ENCODE measurements at regions not wholly inside any gene's neighbourhood (a gene's known extent, or its start where the extent isn't known, plus 50 kb on each side); places are given as distances from the start of the nearest gene placed in this dataset.
"Not testable (repeated sequence)": the region's sequence is repeated elsewhere in the genome, so short reads cannot be mapped to it uniquely, and the experiment has no call there.

GRCh38 chr12:124648710-124649384 lies 81.4 kb upstream of the NCOR2 start:
- DNase-seq, result no peak

DNA sequence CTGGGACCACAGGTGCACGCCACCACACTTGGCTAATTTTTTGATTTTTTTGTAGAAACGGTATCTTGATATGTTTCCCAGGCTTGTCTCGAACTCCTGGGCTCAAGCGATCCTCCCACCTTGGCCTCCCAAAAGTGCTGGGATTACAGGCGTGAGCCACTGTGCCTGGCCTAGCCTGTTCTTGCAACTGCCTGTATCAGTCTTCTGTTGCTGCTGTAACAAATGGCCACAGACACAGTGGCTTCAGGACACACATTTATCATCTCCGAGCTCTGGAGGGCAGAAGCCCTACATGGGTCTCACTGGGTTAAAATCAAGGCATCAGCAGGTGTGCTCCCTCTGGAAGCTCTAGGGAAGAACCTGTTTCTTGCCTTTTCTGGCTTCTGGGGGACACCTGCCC lies 79.9 kb upstream of the NCOR2 start:
- no peak for DNase-seq

GRCh38 chr12:124646385-124647230 lies 79.2 kb upstream of the NCOR2 start:
- DNase-seq, result no peak

DNA sequence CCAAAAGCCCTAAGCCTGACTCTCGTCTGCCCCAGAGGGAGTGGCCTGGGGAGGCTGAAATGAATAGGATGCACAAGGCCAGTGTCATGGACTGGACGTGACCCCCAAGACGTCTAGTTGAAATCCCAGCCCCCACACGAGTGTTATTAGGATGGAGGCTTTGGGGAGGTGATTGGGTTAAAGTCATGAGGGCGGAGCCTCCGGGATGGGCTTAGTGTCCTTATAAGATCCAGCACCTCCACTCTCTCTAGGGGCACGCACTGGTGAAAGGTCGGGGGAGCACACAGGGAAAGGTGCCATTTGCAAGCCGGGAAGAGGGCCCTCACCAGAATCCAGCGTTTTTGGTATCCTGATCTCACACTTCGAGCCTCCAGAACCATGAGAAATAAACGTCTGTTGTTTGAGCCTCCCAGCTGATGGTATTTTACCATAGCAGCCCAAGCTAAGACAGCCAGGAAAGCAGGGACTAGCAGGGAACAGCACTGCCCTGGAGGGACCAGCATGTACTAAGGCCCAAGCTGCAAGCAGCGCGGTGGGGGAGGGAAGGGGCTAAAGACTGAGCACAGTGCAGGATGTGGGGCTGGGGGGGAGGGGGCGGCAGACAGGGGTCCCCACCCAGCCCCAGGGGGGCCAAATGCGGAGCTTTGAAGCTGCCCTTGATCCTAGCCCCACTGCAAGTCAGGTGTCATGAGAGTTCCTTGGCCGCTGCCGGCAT lies 78.3 kb upstream of the NCOR2 start:
- DNase-seq, result no peak

- not testable (repeated sequence) for DNase-seq
Observed at GRCh38 chr12:124643768-124644167, 76.4 kb upstream of the NCOR2 start.

- no peak for DNase-seq
Observed at GRCh38 chr12:124642105-124642504, 74.7 kb upstream of the NCOR2 start.

- no peak for DNase-seq
Observed at GRCh38 chr12:124641591-124641990, 74.2 kb upstream of the NCOR2 start.

DNA sequence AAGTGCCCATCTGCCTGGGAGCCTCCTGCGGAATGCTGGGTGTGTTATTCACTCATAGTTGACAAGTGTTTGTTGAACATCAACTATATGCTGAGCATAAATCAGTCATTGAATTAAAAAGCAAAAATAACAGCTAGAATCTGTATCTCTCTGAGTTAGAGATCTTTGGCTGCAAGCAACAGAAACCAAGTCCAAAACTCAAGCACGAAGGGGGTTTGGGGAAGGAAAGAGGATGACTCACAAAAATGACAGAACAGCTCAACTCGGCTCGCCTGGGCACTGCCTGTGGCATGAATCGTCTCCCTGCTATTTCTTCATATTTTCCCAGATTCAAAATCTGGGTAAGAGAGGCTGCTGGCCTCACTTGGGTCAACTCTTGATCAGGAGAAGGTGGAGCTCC lies 72.6 kb upstream of the NCOR2 start:
- DNase-seq, result peak; percentile 77

DNA sequence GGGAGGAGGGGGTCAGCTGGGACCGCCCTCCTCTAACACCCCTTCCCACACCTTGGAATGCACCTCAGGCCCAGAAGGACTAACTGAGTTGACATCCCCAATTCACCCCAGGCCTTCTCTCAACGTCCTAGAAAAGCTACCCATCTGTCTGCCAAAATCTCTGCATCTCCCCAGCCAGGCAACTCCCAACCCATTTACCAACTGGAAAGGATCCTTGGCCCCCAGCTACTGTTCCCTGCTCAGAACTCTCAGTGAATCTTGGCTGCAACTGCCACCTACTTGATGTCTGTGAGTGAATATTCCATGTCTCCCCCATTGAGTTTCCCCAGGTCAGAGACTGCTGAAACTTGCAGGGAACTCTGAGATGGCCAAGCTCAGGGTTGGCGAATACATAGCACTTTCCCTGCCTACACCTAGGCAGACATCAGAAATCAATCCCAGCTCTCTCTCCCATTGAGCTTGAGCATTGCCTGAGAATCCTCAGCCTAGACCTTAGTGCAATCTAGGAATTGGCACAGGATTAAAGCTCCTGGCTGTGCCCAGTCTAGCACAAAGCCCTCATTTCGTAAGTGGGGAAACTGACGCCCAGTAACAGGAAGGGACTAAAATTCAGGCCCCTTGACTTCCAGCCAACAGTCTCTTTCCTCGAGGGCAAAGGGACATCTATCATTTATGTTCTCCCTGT lies 71.9 kb upstream of the NCOR2 start:
- DNase-seq, result peak; percentile 68

GRCh38 chr12:124637581-124637981 lies 70.2 kb upstream of the NCOR2 start:
- DNase-seq, result no peak

GRCh38 chr12:124637163-124637562 lies 69.8 kb upstream of the NCOR2 start:
- no peak for DNase-seq

- peak; percentile 45 for DNase-seq
Observed at GRCh38 chr12:124636138-124636978, 68.9 kb upstream of the NCOR2 start.

GRCh38 chr12:124635316-124635715 lies 67.9 kb upstream of the NCOR2 start:
- no peak for DNase-seq

DNA sequence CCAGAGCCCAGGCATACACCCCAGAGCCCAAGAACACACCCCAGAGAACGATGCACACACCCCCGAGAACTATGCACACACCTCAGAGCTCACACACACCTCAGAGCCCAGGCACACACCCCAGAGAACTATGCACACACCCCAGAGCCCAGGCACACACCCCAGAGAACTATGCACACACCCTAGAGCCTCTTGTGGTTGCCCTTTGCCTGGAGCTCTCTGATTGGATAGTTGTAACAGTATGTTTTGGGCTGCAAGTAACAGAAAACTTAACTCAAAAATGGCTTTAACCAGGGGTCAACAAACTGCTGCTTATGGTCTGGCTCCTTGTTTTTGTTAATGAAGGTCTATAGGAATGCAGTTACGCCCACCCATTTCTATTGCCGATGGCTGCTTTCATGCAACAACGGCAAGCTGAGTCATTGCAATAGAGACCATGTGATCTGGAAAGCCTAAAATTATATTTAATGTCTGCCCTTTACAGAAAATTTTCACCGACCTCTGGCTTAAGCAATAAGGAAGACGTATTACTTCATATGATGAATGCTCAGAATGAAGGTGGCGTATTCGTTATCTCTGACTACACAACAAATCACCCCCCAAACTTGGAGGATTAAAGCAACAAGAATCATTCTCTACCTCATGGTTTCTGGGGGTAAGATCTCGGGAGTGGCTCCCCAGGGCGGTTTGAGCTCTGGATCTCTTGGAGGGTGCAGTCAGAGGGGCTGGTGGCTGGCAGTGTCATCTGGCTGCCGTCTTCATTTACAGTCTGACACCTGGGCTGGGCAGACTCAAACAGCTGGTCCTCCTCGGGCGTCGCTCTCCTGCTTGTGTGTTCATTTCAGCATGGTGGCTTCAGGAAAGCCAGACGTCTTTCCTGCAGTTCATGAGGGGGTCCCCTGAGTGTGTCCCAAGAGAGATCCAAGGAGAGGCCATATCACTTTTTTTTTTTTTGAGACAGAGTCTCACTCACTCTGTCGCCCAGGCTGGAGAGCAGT lies 66.3 kb upstream of the NCOR2 start:
- no peak for DNase-seq

DNA sequence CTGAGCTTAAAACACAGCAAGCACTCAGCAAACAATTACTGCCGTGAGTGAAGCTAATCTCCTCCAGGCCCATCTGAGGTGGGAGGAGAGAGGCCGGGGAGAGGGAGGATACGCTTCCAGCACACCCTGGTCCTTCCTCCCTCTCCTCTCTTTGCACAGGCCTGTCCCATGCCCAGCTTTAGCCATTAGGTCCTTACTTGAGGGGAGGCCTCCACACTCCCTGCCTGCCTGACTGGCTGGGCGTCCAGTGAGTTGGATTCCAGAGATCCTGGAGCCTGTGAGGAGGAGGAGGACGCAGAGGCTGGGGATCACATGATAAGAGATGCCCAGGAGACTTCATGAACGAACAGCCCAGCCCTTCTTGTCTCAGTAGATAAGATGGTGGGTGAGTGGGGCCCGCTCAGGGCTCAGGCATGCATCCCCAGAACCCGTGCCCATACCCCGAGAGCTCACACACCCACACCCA lies 65.1 kb upstream of the NCOR2 start:
- no peak for DNase-seq

GRCh38 chr12:124631681-124632256 lies 64.4 kb upstream of the NCOR2 start:
- no peak for DNase-seq

DNA sequence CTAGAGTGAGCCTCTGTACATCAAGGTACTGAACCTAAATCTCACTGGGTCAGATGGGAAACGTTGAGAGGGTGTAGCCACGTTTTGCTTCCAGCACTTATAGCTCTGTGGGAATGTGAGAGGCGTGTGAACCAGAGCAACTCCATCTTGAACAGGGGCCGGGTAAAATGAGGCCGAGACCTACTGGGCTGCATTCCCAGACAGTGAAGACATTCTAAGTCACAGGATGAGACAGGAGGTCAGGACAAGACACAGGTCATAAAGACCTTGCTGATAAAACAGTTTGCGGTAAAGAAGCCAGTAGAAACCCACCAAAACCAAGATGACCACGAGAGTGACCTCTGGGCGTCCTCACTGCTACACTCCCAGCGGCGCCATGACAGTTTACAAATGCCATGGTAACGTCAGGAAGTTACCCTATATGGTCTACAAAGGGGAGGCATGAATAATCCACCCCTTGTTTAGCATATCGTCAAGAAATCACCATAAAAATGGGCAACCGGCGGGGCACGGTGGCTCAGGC lies 63.4 kb upstream of the NCOR2 start:
- DNase-seq, result no peak

- peak; percentile 59 for DNase-seq
Observed at GRCh38 chr12:124629789-124630480, 62.5 kb upstream of the NCOR2 start.

- no peak for DNase-seq
Observed at GRCh38 chr12:124629117-124629516, 61.7 kb upstream of the NCOR2 start.

Data from NCI-H446 treated with DMSO at 0.1 percent for 48 hours (cell line).